ENCODE measurements at regions not wholly inside any gene's neighbourhood (a gene's known extent, or its start where the extent isn't known, plus 50 kb on each side); places are given as distances from the start of the nearest gene placed in this dataset.

- H3K4me3 ChIP-seq (ENCODE audit: low read depth, low read length): no peak overlapping the region
- TF ChIP-seq POLR2A (IDR thresholded peaks at IDR 0.05; ENCODE audit: extremely low read depth, insufficient read length) (no peak), MYC (IDR thresholded peaks at IDR 0.05; ENCODE audit: low read depth, low read length) (no peak), CTCF (IDR thresholded peaks at IDR 0.05; ENCODE audit: low read depth, low read length) (no peak)
- TF ChIP-seq, protein P1, sequence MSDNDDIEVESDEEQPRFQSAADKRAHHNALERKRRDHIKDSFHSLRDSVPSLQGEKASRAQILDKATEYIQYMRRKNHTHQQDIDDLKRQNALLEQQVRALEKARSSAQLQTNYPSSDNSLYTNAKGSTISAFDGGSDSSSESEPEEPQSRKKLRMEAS (IDR thresholded peaks at IDR 0.05; ENCODE audit: low read depth, low read length): no peak
- peak; percentile 8 for DNase-seq (ENCODE audit: low read depth)
These were observed 350.0 kb downstream of the FGFR2 start for GRCh38 chr10:121248266-121248665.

GRCh38 chr10:121250995-121251764 lies 347.1 kb downstream of the FGFR2 start:
- peak; percentile 41 for DNase-seq (ENCODE audit: low read depth)
- no peak overlapping the region for H3K4me3 ChIP-seq (ENCODE audit: low read depth, low read length)
- TF ChIP-seq POLR2A (IDR thresholded peaks at IDR 0.05; ENCODE audit: extremely low read depth, insufficient read length): no peak

- DNase-seq (ENCODE audit: low read depth): no peak
- H3K4me3 ChIP-seq (ENCODE audit: low read depth, low read length): no peak overlapping the region
- TF ChIP-seq MYC (IDR thresholded peaks at IDR 0.05; ENCODE audit: low read depth, low read length): no peak
- TF ChIP-seq CTCF (IDR thresholded peaks at IDR 0.05; ENCODE audit: low read depth, low read length): no peak
- TF ChIP-seq, protein P1 (IDR thresholded peaks at IDR 0.05; ENCODE audit: low read depth, low read length): no peak
- no peak for TF ChIP-seq POLR2A (IDR thresholded peaks at IDR 0.05; ENCODE audit: extremely low read depth, insufficient read length)
These were observed 345.5 kb downstream of the FGFR2 start for GRCh38 chr10:121252756-121253155.

DNA sequence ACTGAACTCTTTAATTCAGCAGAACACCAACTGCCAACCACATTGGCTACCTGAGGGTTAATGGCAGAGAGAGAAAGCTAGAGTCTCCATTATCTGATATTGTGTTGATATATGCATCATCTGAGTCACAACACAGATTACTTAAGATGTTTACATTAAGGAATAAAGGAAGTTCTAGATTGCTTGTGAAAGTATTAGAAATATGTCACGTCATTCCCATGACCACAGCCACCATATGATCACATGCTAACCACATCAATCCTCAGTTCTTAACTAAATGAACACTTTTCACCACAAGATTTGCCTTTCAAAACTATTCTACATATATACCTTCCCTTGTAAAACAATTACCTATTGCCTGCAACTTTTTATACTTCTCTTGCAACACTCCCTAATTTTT lies 337.9 kb downstream of the FGFR2 start:
- DNase-seq (ENCODE audit: low read depth): no peak

GRCh38 chr10:121261665-121262064 lies 336.6 kb downstream of the FGFR2 start:
- TF ChIP-seq POLR2A (IDR thresholded peaks at IDR 0.05; ENCODE audit: extremely low read depth, insufficient read length) (no peak), CTCF (IDR thresholded peaks at IDR 0.05; ENCODE audit: low read depth, low read length) (no peak), MYC (IDR thresholded peaks at IDR 0.05; ENCODE audit: low read depth, low read length) (no peak)
- TF ChIP-seq, protein P1 (IDR thresholded peaks at IDR 0.05; ENCODE audit: low read depth, low read length): no peak
- DNase-seq (ENCODE audit: low read depth): no peak
- no peak overlapping the region for H3K4me3 ChIP-seq (ENCODE audit: low read depth, low read length)

More for the DNA sequence above, 337.9 kb downstream of the FGFR2 start:
- TF ChIP-seq CTCF (IDR thresholded peaks at IDR 0.05; ENCODE audit: low read depth, low read length): no peak
- no peak overlapping the region for H3K4me3 ChIP-seq (ENCODE audit: low read depth, low read length)

GRCh38 chr10:121262774-121263430 lies 335.3 kb downstream of the FGFR2 start:
- no peak for DNase-seq (ENCODE audit: low read depth)
- TF ChIP-seq MYC (IDR thresholded peaks at IDR 0.05; ENCODE audit: low read depth, low read length) (no peak), CTCF (IDR thresholded peaks at IDR 0.05; ENCODE audit: low read depth, low read length) (no peak), POLR2A (IDR thresholded peaks at IDR 0.05; ENCODE audit: extremely low read depth, insufficient read length) (no peak)
- no peak overlapping the region for H3K4me3 ChIP-seq (ENCODE audit: low read depth, low read length)
